MCF 10A (cell line): ENCODE measurements at regions not wholly inside any gene's neighbourhood (a gene's known extent, or its start where the extent isn't known, plus 50 kb on each side); places are given as distances from the start of the nearest gene placed in this dataset.

Experiments
- BruUV-seq: library from RNA; stranded (reverse); fragments of 400-500 nt; replicated peaks from 2 replicates; lab custom pipeline; 2021; lab: Mats Ljungman, UMichigan
- CTCF ChIA-PET: fragments of 300-600 bp; sonication (Branson Sonifier 250); formaldehyde crosslinking; extraction: SDS; loops from one replicate; lab custom pipeline; 2021; ENCODE audit warnings: antibody characterized with exemption, inconsistent platforms; lab: Yijun Ruan, JAX
- POLR2A ChIA-PET: fragments of 300-600, 350-650 bp; sonication (Branson Sonifier 250); formaldehyde crosslinking; extraction: SDS; loops from one replicate; lab custom pipeline; 2020; ENCODE audit warnings: antibody characterized with exemption, inconsistent platforms; lab: Yijun Ruan, JAX
- DNase-seq: peaks from one replicate; pipeline ENCODE4 v3.0.0-alpha.2; 2018; ENCODE audit not compliant: unreplicated experiment
- H3K27ac Mint-ChIP-seq: one replicate; pipeline ENCODE4 v1.8.0; 2022; ENCODE audit warnings: mild to moderate bottlenecking, low read depth, mixed read lengths; ENCODE audit not compliant: unreplicated experiment
- H3K27me3 Mint-ChIP-seq: one replicate; pipeline ENCODE4 v1.8.0; 2022; ENCODE audit warnings: mixed read lengths; ENCODE audit not compliant: insufficient read depth, unreplicated experiment
- H3K36me3 Mint-ChIP-seq: one replicate; pipeline ENCODE4 v1.8.0; 2022; ENCODE audit warnings: mild to moderate bottlenecking, moderate library complexity, mixed read lengths; ENCODE audit not compliant: insufficient read depth, unreplicated experiment
- H3K4me1 Mint-ChIP-seq: one replicate; pipeline ENCODE4 v1.8.0; 2022; ENCODE audit warnings: mixed read lengths; ENCODE audit not compliant: insufficient read depth, unreplicated experiment
- H3K4me3 Mint-ChIP-seq: one replicate; pipeline ENCODE4 v1.8.0; 2022; ENCODE audit warnings: mild to moderate bottlenecking, moderate library complexity, mixed read lengths; ENCODE audit not compliant: unreplicated experiment
- H3K9me3 Mint-ChIP-seq: one replicate; pipeline ENCODE4 v1.8.0; 2022; ENCODE audit warnings: mixed read lengths; ENCODE audit not compliant: unreplicated experiment
- CTCF ChIP-seq: fragments of 200-600 bp; IDR thresholded peaks from one replicate; pipeline ENCODE4 v1.8.0; 2022; ENCODE audit warnings: antibody characterized with exemption, mild to moderate bottlenecking; ENCODE audit not compliant: unreplicated experiment
- intact Hi-C: fragments of 100-400 bp; cut with micrococcal nuclease; formaldehyde crosslinking; loops from 2 replicates; pipeline ENCODE4 v1.14.1; 2022

- Mint-ChIP-seq H3K9me3 (peaks cover 33% of the 10 kb centered on the region), H3K4me1 (no peaks in the 10 kb centered on the region), H3K27ac (no peak overlapping the region), H3K4me3 (no peak overlapping the region), H3K27me3 (no peaks in the 10 kb centered on the region), H3K36me3 (no peaks in the 10 kb centered on the region)
- ChIA-PET POLR2A (no interaction called here), CTCF (no interaction called here)
- intact Hi-C loops: no loop called here
- no peak for DNase-seq
- no peak for TF ChIP-seq CTCF
- no TSS peak for BruUV-seq
These were observed 320.8 kb downstream of the HAPSTR1 start for GRCh38 chr16:9412031-9412914.

- H3K27ac Mint-ChIP-seq: no peak overlapping the region
- no TSS peak for BruUV-seq
- no peaks in the 10 kb centered on the region for H3K4me1 Mint-ChIP-seq
- H3K27me3 Mint-ChIP-seq: no peaks in the 10 kb centered on the region
- no peaks in the 10 kb centered on the region for H3K36me3 Mint-ChIP-seq
- H3K9me3 Mint-ChIP-seq: peaks cover 35% of the 10 kb centered on the region
- ChIA-PET CTCF (no interaction called here), POLR2A (no interaction called here)
- DNase-seq: no peak
- no peak overlapping the region for H3K4me3 Mint-ChIP-seq
- no peak for TF ChIP-seq CTCF
- intact Hi-C loops: no loop called here
These were observed 321.4 kb downstream of the HAPSTR1 start for GRCh38 chr16:9412915-9413264.

GRCh38 chr16:9415545-9415944 lies 324.1 kb downstream of the HAPSTR1 start:
- H3K27me3 Mint-ChIP-seq: no peaks in the 10 kb centered on the region
- no peak for TF ChIP-seq CTCF
- POLR2A ChIA-PET: no interaction called here
- no peaks in the 10 kb centered on the region for H3K4me1 Mint-ChIP-seq
- no TSS peak for BruUV-seq
- no peaks in the 10 kb centered on the region for H3K36me3 Mint-ChIP-seq
- CTCF ChIA-PET: no interaction called here
- no peak overlapping the region for H3K27ac Mint-ChIP-seq
- intact Hi-C loops: no loop called here
- peaks cover 38% of the 10 kb centered on the region for H3K9me3 Mint-ChIP-seq
- DNase-seq: no peak
- no peak overlapping the region for H3K4me3 Mint-ChIP-seq

DNA sequence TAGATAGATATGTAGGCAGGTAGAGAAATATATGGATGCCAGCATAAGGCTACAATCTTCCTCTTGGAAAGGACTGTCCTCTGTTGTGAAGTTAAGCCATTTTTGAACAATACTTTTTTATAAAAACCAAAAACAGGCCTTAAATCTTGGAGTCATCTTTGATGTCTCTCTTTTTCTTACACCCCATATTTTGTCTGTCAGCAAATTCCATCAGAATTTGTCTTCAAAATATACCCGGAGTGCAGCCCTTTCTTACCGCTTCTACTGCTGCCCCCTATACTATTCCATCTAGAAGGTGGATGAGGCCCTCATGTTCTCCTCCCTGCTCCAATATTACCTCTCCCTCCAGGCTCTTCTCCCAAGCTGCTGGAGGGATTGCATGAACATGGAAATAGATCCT lies 326.5 kb downstream of the HAPSTR1 start:
- no peak for DNase-seq
- TF ChIP-seq CTCF: no peak
- POLR2A ChIA-PET: no interaction called here
- CTCF ChIA-PET: no interaction called here
- BruUV-seq: no TSS peak
- Mint-ChIP-seq H3K27me3 (no peaks in the 10 kb centered on the region), H3K9me3 (peaks cover 40% of the 10 kb centered on the region), H3K36me3 (no peaks in the 10 kb centered on the region), H3K27ac (no peak overlapping the region), H3K4me3 (no peak overlapping the region), H3K4me1 (no peaks in the 10 kb centered on the region)
- intact Hi-C loops: no loop called here
